ENCODE measurements at regions not wholly inside any gene's neighbourhood (a gene's known extent, or its start where the extent isn't known, plus 50 kb on each side); places are given as distances from the start of the nearest gene placed in this dataset.
"Not testable (repeated sequence)": the region's sequence is repeated elsewhere in the genome, so short reads cannot be mapped to it uniquely, and the experiment has no call there.

DNA sequence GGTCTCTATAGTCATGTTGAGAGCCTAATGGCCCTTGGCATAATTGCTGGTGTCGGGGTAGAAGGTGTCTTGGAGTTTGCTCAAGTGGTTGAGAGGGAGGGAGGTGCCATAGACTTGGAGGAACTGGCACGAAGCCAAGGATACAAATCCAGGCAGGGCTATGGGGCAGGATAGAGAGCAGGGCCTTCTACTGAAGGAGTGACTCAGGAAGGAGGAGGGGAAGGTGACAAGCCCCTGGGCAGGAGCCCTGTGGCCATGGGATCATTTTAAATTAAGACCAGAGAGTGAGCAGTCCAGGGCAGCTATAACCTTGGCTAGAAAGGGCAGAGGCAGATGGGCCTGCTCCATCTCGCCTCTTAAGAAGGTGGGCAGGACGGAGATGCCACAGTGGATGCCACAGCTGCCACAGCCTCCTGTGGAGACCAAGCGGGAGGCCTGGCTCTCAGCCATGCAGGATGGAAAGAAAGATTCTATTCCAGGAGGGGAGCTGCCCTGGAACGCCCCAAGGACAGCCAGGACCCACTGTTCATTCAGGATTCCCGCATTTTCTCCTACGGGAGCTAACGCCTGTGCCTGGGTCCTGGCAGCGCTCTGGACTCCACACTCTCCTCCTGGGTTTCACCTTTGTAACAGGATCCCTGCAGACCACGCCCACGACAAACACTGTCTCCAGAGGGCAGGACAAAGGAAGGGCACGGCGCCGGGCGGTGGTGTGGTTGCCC, 189.6 kb downstream of the KLRB1 start:
- H3K36me3 ChIP-seq (ENCODE audit: control insufficient read depth in 1 of 2, insufficient read depth in 2 of 2, low read length in 2 of 2); H3K27ac ChIP-seq (ENCODE audit: low read depth, low read length); POLR2A ChIA-PET; H2AFZ ChIP-seq (ENCODE audit: low read depth, low read length, poor library complexity, severe bottlenecking); DNase-seq (ENCODE audit: low read depth, low spot score); RAD21 ChIA-PET (ENCODE audit: low non-redundant PET in 1 of 2, low total read pairs in 2 of 2, uncharacterized antibody in 2 of 2, unreplicated experiment in 2 of 2); H3K9me3 ChIP-seq (ENCODE audit: control insufficient read depth in 1 of 2, insufficient read depth in 1 of 2, low read depth in 1 of 2, low read length in 2 of 2); H3K4me2 ChIP-seq (ENCODE audit: low read length); H3K27me3 ChIP-seq (ENCODE audit: insufficient read depth, low read length); H3K4me1 ChIP-seq (ENCODE audit: control insufficient read depth in 1 of 2, insufficient read depth in 2 of 2, low read length in 2 of 2); H3K4me3 ChIP-seq (replicated peaks in 1 of 2; ENCODE audit: low read depth in 1 of 2, low read length in 2 of 2); H3K9me2 ChIP-seq (ENCODE audit: insufficient read depth); BruUV-seq (replicated peaks); CTCF ChIA-PET; H3K79me2 ChIP-seq (ENCODE audit: insufficient read depth, low read length); intact Hi-C loops (cut with micrococcal nuclease); H3K9ac ChIP-seq (ENCODE audit: low read length); H4K20me1 ChIP-seq (ENCODE audit: insufficient read depth): not testable (repeated sequence)
- peak; percentile 58 for ATAC-seq

DNA sequence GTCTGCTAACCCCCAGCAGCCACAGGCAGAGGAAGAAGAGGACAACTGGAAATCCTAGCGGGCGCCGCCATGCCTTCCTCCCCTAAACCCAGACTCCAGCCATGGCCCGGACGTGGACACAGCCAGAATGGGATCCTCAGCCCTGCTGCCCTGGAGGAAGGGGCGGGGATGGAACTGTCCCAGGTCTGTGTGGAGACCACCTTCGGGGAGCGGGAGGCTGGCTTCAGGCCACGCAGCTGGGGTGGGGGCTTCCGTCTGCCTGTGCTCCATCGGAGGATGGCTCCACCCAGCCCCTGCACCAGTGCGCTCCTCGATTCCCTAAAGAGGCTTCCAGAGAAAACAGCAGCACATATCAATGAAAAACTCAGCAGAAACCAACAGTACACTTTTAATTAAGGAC, 190.4 kb downstream of the KLRB1 start:
- H3K27me3 ChIP-seq (ENCODE audit: insufficient read depth, low read length); H4K20me1 ChIP-seq (ENCODE audit: insufficient read depth); H3K4me3 ChIP-seq (replicated peaks in 1 of 2; ENCODE audit: low read depth in 1 of 2, low read length in 2 of 2); POLR2A ChIA-PET; intact Hi-C loops (cut with micrococcal nuclease); H3K4me1 ChIP-seq (ENCODE audit: control insufficient read depth in 1 of 2, insufficient read depth in 2 of 2, low read length in 2 of 2); H2AFZ ChIP-seq (ENCODE audit: low read depth, low read length, poor library complexity, severe bottlenecking); DNase-seq (ENCODE audit: low read depth, low spot score); H3K4me2 ChIP-seq (ENCODE audit: low read length); ATAC-seq; H3K9ac ChIP-seq (ENCODE audit: low read length); RAD21 ChIA-PET (ENCODE audit: low non-redundant PET in 1 of 2, low total read pairs in 2 of 2, uncharacterized antibody in 2 of 2, unreplicated experiment in 2 of 2); H3K79me2 ChIP-seq (ENCODE audit: insufficient read depth, low read length); CTCF ChIA-PET; BruUV-seq (replicated peaks); H3K36me3 ChIP-seq (ENCODE audit: control insufficient read depth in 1 of 2, insufficient read depth in 2 of 2, low read length in 2 of 2); H3K9me3 ChIP-seq (ENCODE audit: control insufficient read depth in 1 of 2, insufficient read depth in 1 of 2, low read depth in 1 of 2, low read length in 2 of 2); H3K27ac ChIP-seq (ENCODE audit: low read depth, low read length); H3K9me2 ChIP-seq (ENCODE audit: insufficient read depth): not testable (repeated sequence)

DNA sequence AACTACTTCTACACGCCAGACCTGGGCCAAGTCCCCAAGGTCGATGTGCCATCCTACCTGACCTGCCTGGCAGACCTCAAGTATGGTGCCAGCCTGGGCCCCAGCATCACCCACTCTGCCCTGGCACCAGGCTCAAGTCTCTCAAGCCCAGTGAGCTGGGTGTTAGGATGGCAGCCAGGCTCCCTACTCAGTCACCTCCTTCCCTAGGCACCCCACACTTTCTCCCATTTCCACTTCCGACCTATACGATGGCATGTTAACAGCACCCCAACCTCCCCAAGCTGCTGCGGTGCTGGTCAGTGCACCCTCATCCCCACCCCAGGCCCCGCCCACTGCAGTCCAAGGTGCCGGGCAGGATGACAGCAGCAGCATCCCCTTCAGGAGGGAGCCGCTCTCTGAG, 191.4 kb downstream of the KLRB1 start:
- H3K4me2 ChIP-seq (ENCODE audit: low read length); H3K9me3 ChIP-seq (ENCODE audit: control insufficient read depth in 1 of 2, insufficient read depth in 1 of 2, low read depth in 1 of 2, low read length in 2 of 2); H3K4me3 ChIP-seq (replicated peaks in 1 of 2; ENCODE audit: low read depth in 1 of 2, low read length in 2 of 2); H3K36me3 ChIP-seq (ENCODE audit: control insufficient read depth in 1 of 2, insufficient read depth in 2 of 2, low read length in 2 of 2); RAD21 ChIA-PET (ENCODE audit: low non-redundant PET in 1 of 2, low total read pairs in 2 of 2, uncharacterized antibody in 2 of 2, unreplicated experiment in 2 of 2); H2AFZ ChIP-seq (ENCODE audit: low read depth, low read length, poor library complexity, severe bottlenecking); POLR2A ChIA-PET; H3K27me3 ChIP-seq (ENCODE audit: insufficient read depth, low read length); H3K9ac ChIP-seq (ENCODE audit: low read length); intact Hi-C loops (cut with micrococcal nuclease); H3K4me1 ChIP-seq (ENCODE audit: control insufficient read depth in 1 of 2, insufficient read depth in 2 of 2, low read length in 2 of 2); H3K79me2 ChIP-seq (ENCODE audit: insufficient read depth, low read length); CTCF ChIA-PET; ATAC-seq; H4K20me1 ChIP-seq (ENCODE audit: insufficient read depth); BruUV-seq (replicated peaks); H3K27ac ChIP-seq (ENCODE audit: low read depth, low read length); H3K9me2 ChIP-seq (ENCODE audit: insufficient read depth); DNase-seq (ENCODE audit: low read depth, low spot score): not testable (repeated sequence)

DNA sequence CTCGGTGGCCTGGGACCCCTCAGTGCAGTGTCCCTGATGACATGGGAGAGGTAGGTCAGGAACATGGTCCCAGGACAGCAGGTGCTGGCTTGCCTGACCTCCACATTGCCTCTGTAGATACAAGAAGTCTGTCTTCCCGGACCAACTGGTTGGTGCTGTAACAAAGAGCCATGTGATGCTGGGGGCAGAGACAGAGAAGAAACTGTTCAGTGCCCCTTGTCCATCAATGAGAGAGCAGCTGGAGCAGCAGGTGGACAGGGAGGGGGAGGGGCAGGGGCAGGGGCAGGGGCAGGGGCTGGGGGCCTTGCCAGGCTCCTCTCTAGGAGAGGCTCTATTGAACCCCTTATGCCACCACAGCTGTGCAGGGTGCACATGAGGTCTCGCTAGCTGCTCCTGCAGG, 191.8 kb downstream of the KLRB1 start:
- H3K36me3 ChIP-seq (ENCODE audit: control insufficient read depth in 1 of 2, insufficient read depth in 2 of 2, low read length in 2 of 2); H3K4me1 ChIP-seq (ENCODE audit: control insufficient read depth in 1 of 2, insufficient read depth in 2 of 2, low read length in 2 of 2); H4K20me1 ChIP-seq (ENCODE audit: insufficient read depth); H3K27ac ChIP-seq (ENCODE audit: low read depth, low read length); H3K79me2 ChIP-seq (ENCODE audit: insufficient read depth, low read length); H3K9me3 ChIP-seq (ENCODE audit: control insufficient read depth in 1 of 2, insufficient read depth in 1 of 2, low read depth in 1 of 2, low read length in 2 of 2); H3K9ac ChIP-seq (ENCODE audit: low read length); CTCF ChIA-PET; H3K4me3 ChIP-seq (replicated peaks in 1 of 2; ENCODE audit: low read depth in 1 of 2, low read length in 2 of 2); BruUV-seq (replicated peaks); H3K9me2 ChIP-seq (ENCODE audit: insufficient read depth); H3K4me2 ChIP-seq (ENCODE audit: low read length); intact Hi-C loops (cut with micrococcal nuclease); POLR2A ChIA-PET; ATAC-seq; H2AFZ ChIP-seq (ENCODE audit: low read depth, low read length, poor library complexity, severe bottlenecking); H3K27me3 ChIP-seq (ENCODE audit: insufficient read depth, low read length); RAD21 ChIA-PET (ENCODE audit: low non-redundant PET in 1 of 2, low total read pairs in 2 of 2, uncharacterized antibody in 2 of 2, unreplicated experiment in 2 of 2); DNase-seq (ENCODE audit: low read depth, low spot score): not testable (repeated sequence)

DNA sequence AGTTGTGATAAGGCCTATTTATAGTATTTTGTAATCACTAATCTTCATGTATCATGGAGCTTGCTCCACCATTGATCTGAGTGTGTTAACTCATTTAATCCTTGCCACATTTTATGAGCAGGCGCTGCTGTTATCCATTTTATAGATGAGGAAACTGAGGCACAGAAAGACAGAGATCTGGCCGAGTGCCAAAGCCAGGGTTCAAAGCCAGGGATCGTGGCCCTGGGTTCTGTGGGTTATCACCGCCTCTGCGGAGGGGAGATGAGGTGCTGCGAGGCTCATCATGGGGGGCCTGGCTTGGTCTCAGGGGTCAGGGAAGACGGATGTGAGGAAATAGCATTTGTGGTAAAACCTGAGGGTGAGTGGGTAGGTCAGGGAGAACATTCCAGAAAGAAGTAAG, 193.9 kb downstream of the KLRB1 start:
- H3K36me3 ChIP-seq (ENCODE audit: control insufficient read depth in 1 of 2, insufficient read depth in 2 of 2, low read length in 2 of 2); H3K9me3 ChIP-seq (ENCODE audit: control insufficient read depth in 1 of 2, insufficient read depth in 1 of 2, low read depth in 1 of 2, low read length in 2 of 2); H3K27ac ChIP-seq (ENCODE audit: low read depth, low read length); intact Hi-C loops (cut with micrococcal nuclease); H4K20me1 ChIP-seq (ENCODE audit: insufficient read depth); ATAC-seq; H3K79me2 ChIP-seq (ENCODE audit: insufficient read depth, low read length); DNase-seq (ENCODE audit: low read depth, low spot score); H3K4me3 ChIP-seq (replicated peaks in 1 of 2; ENCODE audit: low read depth in 1 of 2, low read length in 2 of 2); H3K4me2 ChIP-seq (ENCODE audit: low read length); BruUV-seq (replicated peaks); H3K27me3 ChIP-seq (ENCODE audit: insufficient read depth, low read length); CTCF ChIA-PET; H3K4me1 ChIP-seq (ENCODE audit: control insufficient read depth in 1 of 2, insufficient read depth in 2 of 2, low read length in 2 of 2); H3K9me2 ChIP-seq (ENCODE audit: insufficient read depth); RAD21 ChIA-PET (ENCODE audit: low non-redundant PET in 1 of 2, low total read pairs in 2 of 2, uncharacterized antibody in 2 of 2, unreplicated experiment in 2 of 2); H3K9ac ChIP-seq (ENCODE audit: low read length); POLR2A ChIA-PET; H2AFZ ChIP-seq (ENCODE audit: low read depth, low read length, poor library complexity, severe bottlenecking): not testable (repeated sequence)

Data from HCT116 (cell line).